ENCODE measurements at regions not wholly inside any gene's neighbourhood (a gene's known extent, or its start where the extent isn't known, plus 50 kb on each side); places are given as distances from the start of the nearest gene placed in this dataset.

- H3K27me3 ChIP-seq (ENCODE audit: control insufficient read depth, low read length): no peaks in the 10 kb centered on the region
- no peak for TF ChIP-seq EZH2phosphoT487 (IDR thresholded peaks at IDR 0.05; ENCODE audit: borderline replicate concordance, low read length)
- TF ChIP-seq, protein P1, sequence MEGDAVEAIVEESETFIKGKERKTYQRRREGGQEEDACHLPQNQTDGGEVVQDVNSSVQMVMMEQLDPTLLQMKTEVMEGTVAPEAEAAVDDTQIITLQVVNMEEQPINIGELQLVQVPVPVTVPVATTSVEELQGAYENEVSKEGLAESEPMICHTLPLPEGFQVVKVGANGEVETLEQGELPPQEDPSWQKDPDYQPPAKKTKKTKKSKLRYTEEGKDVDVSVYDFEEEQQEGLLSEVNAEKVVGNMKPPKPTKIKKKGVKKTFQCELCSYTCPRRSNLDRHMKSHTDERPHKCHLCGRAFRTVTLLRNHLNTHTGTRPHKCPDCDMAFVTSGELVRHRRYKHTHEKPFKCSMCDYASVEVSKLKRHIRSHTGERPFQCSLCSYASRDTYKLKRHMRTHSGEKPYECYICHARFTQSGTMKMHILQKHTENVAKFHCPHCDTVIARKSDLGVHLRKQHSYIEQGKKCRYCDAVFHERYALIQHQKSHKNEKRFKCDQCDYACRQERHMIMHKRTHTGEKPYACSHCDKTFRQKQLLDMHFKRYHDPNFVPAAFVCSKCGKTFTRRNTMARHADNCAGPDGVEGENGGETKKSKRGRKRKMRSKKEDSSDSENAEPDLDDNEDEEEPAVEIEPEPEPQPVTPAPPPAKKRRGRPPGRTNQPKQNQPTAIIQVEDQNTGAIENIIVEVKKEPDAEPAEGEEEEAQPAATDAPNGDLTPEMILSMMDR (IDR thresholded peaks at IDR 0.05; ENCODE audit: low read depth, low read length, poor library complexity, severe bottlenecking): no peak
- no peaks in the 10 kb centered on the region for H3F3A ChIP-seq (ENCODE audit: control insufficient read depth, insufficient read depth)
- no peak overlapping the region for H3K4me3 ChIP-seq (ENCODE audit: low read length)
- H3K4me2 ChIP-seq (ENCODE audit: low read length): no peak overlapping the region
- no peak overlapping the region for H3K27ac ChIP-seq (ENCODE audit: low read depth, low read length)
- no peaks in the 10 kb centered on the region for H3K36me3 ChIP-seq (ENCODE audit: control insufficient read depth, low read length)
- H3K9me3 ChIP-seq (ENCODE audit: control insufficient read depth, insufficient read depth, low read length): peaks cover 9% of the 10 kb centered on the region; the same call in 1 of the 2 replicates
- H4K20me1 ChIP-seq (ENCODE audit: control insufficient read depth, insufficient read depth, low read depth, low read length): no peaks in the 10 kb centered on the region
- H3K9me2 ChIP-seq (replicated peaks; ENCODE audit: control insufficient read depth, low read length): no peaks in the 10 kb centered on the region
- H3K79me2 ChIP-seq (ENCODE audit: control insufficient read depth, low read length): no peaks in the 10 kb centered on the region
- H3K4me1 ChIP-seq (ENCODE audit: control insufficient read depth, low read length): peaks cover 25% of the 10 kb centered on the region
These were observed 59.4 kb upstream of the DUSP10 start for GRCh38 chr1:221801251-221801661.

GRCh38 chr1:221800831-221801230 is 58.9 kb upstream of the DUSP10 start:
- Histone ChIP-seq H3K4me1 (ENCODE audit: control insufficient read depth, low read length) (peaks cover 23% of the 10 kb centered on the region), H3K27me3 (ENCODE audit: control insufficient read depth, low read length) (no peaks in the 10 kb centered on the region), H3K4me3 (ENCODE audit: low read length) (no peak overlapping the region), H3K4me2 (ENCODE audit: low read length) (no peak overlapping the region), H3K36me3 (ENCODE audit: control insufficient read depth, low read length) (no peaks in the 10 kb centered on the region), H4K20me1 (ENCODE audit: control insufficient read depth, insufficient read depth, low read depth, low read length) (no peaks in the 10 kb centered on the region), H3K27ac (ENCODE audit: low read depth, low read length) (no peak overlapping the region), H3K9me2 (replicated peaks; ENCODE audit: control insufficient read depth, low read length) (no peaks in the 10 kb centered on the region), H3F3A (ENCODE audit: control insufficient read depth, insufficient read depth) (no peaks in the 10 kb centered on the region), H3K79me2 (ENCODE audit: control insufficient read depth, low read length) (no peaks in the 10 kb centered on the region), H3K9me3 (ENCODE audit: control insufficient read depth, insufficient read depth, low read length) (peaks cover 9% of the 10 kb centered on the region; the same call in 1 of the 2 replicates)
- TF ChIP-seq, protein P1 (IDR thresholded peaks at IDR 0.05; ENCODE audit: low read depth, low read length, poor library complexity, severe bottlenecking): no peak
- no peak for TF ChIP-seq EZH2phosphoT487 (IDR thresholded peaks at IDR 0.05; ENCODE audit: borderline replicate concordance, low read length)

GRCh38 chr1:221797506-221797905 is 55.6 kb upstream of the DUSP10 start:
- Histone ChIP-seq H3K9me3 (ENCODE audit: control insufficient read depth, insufficient read depth, low read length) (peaks cover 9% of the 10 kb centered on the region; the same call in 1 of the 2 replicates), H3K4me3 (ENCODE audit: low read length) (no peak overlapping the region), H3K4me1 (ENCODE audit: control insufficient read depth, low read length) (peaks cover 23% of the 10 kb centered on the region), H3K9me2 (replicated peaks; ENCODE audit: control insufficient read depth, low read length) (no peaks in the 10 kb centered on the region), H3K79me2 (ENCODE audit: control insufficient read depth, low read length) (no peaks in the 10 kb centered on the region), H3F3A (ENCODE audit: control insufficient read depth, insufficient read depth) (no peaks in the 10 kb centered on the region), H3K27me3 (ENCODE audit: control insufficient read depth, low read length) (no peaks in the 10 kb centered on the region), H4K20me1 (ENCODE audit: control insufficient read depth, insufficient read depth, low read depth, low read length) (no peaks in the 10 kb centered on the region), H3K27ac (ENCODE audit: low read depth, low read length) (no peak overlapping the region), H3K4me2 (ENCODE audit: low read length) (no peak overlapping the region), H3K36me3 (ENCODE audit: control insufficient read depth, low read length) (no peaks in the 10 kb centered on the region)
- no peak for TF ChIP-seq EZH2phosphoT487 (IDR thresholded peaks at IDR 0.05; ENCODE audit: borderline replicate concordance, low read length)
- TF ChIP-seq, protein P1 (IDR thresholded peaks at IDR 0.05; ENCODE audit: low read depth, low read length, poor library complexity, severe bottlenecking): no peak
